Tibial artery (tissue), 4 donors: ENCODE measurements at regions not wholly inside any gene's neighbourhood (a gene's known extent, or its start where the extent isn't known, plus 50 kb on each side); places are given as distances from the start of the nearest gene placed in this dataset.

Experiments used
- DNase-seq, 2 donors: peaks; one replicate each; pipeline ENCODE4 v3.0.0-alpha.2; 2019
- H3K27ac ChIP-seq, 2 donors: fragments of 200-600 bp; sonication (generic) in 1 of 2; 1 replicate in 1 of 2; 2 replicates in 1 of 2; pipeline ENCODE4 v1.5.1; 2018 to 2019; ENCODE audit warnings: mild to moderate bottlenecking in 1 of 2
- H3K27me3 ChIP-seq, 2 donors: fragments of 200-600 bp; sonication (generic) in 1 of 2; one replicate each; pipeline versions ENCODE4 v1.5.1 to v1.6.0; 2016 to 2019
- H3K36me3 ChIP-seq, 3 donors: fragments of 200-600 bp; sonication (generic) in 2 of 3; one replicate each; pipeline ENCODE4 v1.5.1; 2016 to 2019; ENCODE audit warnings: mild to moderate bottlenecking in 2 of 3
- H3K4me1 ChIP-seq, 4 donors: fragments of 200-600 bp; sonication (generic) in 2 of 4; 1 replicate in 3 of 4; 2 replicates in 1 of 4; pipeline ENCODE4 v1.5.1; 2016 to 2019
- H3K4me3 ChIP-seq, 2 donors: fragments of 200-600 bp; sonication (generic) in 1 of 2; 1 replicate in 1 of 2; 2 replicates in 1 of 2; pipeline ENCODE4 v1.5.1; 2018 to 2019; ENCODE audit warnings: mild to moderate bottlenecking in 2 of 2
- H3K9me3 ChIP-seq, 3 donors: fragments of 200-600 bp; sonication (generic) in 1 of 3; one replicate each; pipeline ENCODE4 v1.5.1; 2016 to 2019
- intact Hi-C: fragments of 100-400 bp; cut with DNase I; formaldehyde crosslinking; loops from one replicate; pipeline ENCODE4 v1.15.0; 2023; ENCODE audit warnings: low total_unique reads
- TF ChIP-seq, protein P1 (sequence below), 2 experiments: fragments of 200-600 bp in 1 of 2; fragments of 450-650 bp in 1 of 2; IDR thresholded peaks; one replicate each; pipeline ENCODE4 v1.5.1; 2017 to 2019; ENCODE audit warnings: antibody characterized with exemption in 2 of 2, mild to moderate bottlenecking in 1 of 2, moderate library complexity in 1 of 2

DNA sequence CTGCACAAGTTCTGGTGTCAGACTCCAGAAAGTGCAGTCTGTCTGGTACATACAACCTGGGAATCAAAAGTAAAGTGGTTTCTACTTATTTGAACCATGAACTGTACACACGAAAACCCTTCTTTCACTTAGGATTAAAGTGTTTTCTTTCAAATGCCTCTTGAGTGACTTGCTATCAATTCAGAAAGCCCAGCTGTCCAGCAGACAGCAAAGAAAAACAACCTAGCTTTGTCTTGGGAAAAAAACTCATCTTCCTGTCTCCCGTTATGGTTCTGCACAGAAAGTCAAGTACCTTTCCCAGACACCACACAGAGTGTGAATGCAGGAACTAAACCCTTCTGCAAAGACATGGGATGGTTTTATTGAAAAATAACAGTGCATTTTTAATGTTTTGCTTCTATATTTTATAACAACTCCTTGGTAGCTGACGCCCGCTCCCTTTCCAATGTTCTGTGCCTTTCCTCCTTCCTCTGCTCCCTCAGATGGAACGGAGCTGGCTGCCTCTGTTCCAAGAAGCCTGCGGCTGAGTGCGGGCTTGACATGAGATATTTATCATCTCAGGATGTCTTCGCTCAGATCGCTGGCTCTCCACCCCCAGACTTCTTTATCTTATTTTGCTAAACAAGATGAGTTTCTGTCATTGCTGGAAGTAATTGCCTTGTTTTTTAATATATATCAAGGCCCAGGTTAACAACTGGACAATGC lies 322.3 kb upstream of the B3GAT1 start:
- Histone ChIP-seq H3K4me3 (no peak overlapping the region), H3K4me1 (peaks cover 0 to 13% (median 0%) of the 10 kb centered on the region in 4 donors), H3K36me3 (no peaks in the 10 kb centered on the region), H3K27ac (no peak overlapping the region), H3K9me3 (no peaks in the 10 kb centered on the region), H3K27me3 (no peaks in the 10 kb centered on the region)
- TF ChIP-seq, protein P1, sequence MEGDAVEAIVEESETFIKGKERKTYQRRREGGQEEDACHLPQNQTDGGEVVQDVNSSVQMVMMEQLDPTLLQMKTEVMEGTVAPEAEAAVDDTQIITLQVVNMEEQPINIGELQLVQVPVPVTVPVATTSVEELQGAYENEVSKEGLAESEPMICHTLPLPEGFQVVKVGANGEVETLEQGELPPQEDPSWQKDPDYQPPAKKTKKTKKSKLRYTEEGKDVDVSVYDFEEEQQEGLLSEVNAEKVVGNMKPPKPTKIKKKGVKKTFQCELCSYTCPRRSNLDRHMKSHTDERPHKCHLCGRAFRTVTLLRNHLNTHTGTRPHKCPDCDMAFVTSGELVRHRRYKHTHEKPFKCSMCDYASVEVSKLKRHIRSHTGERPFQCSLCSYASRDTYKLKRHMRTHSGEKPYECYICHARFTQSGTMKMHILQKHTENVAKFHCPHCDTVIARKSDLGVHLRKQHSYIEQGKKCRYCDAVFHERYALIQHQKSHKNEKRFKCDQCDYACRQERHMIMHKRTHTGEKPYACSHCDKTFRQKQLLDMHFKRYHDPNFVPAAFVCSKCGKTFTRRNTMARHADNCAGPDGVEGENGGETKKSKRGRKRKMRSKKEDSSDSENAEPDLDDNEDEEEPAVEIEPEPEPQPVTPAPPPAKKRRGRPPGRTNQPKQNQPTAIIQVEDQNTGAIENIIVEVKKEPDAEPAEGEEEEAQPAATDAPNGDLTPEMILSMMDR (IDR thresholded peaks at IDR 0.05), result no peak
- intact Hi-C loops, result no loop called here
- DNase-seq, result no peak

- Histone ChIP-seq H3K27ac (no peak overlapping the region), H3K36me3 (no peaks in the 10 kb centered on the region), H3K4me1 (peaks cover 0 to 13% (median 0%) of the 10 kb centered on the region in 4 donors), H3K27me3 (no peaks in the 10 kb centered on the region), H3K9me3 (no peaks in the 10 kb centered on the region), H3K4me3 (no peak overlapping the region)
- no peak for DNase-seq
- intact Hi-C loops, result no loop called here
- TF ChIP-seq, protein P1 (IDR thresholded peaks at IDR 0.05), result no peak
These were observed 321.6 kb upstream of the B3GAT1 start for GRCh38 chr11:134733646-134734045.

DNA sequence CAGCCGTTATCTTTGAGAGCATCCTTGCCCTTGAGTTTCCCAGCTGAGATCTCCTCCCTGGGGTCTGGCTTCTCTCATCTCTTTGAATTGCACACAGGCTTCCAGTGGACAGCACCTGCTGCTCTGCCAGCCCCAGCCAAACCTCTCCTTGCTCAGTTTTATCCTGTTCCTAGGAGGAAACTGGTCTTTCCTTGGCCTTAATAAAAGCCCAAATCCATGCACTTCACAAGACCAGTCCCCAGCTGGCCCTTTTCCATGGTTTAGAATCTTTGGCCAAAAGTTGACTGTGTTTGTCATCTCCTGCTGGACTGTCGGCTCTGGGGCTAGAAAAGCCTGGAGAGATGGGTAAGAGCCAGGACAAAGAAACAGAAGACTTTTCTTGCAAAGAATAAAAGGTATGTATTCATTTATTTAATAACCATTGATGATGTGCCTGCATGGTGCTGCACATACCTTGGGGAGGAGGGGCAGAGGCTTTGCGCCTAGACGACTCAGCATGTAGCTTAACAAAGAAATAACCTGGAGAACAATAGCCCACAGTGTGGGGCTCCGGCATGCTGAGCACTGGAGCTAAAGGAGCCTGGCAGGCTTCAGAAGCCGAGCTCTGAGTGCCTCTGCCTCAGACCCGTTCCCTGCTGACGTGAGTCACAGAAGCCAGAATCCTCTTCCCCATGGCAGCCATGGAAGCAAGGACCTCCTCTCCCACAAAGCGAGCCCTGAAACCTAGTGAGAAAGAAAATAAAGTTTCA lies 319.3 kb upstream of the B3GAT1 start:
- Histone ChIP-seq H3K36me3 (no peaks in the 10 kb centered on the region), H3K4me3 (no peak overlapping the region), H3K27me3 (no peaks in the 10 kb centered on the region), H3K4me1 (peaks cover 0 to 13% (median 0%) of the 10 kb centered on the region in 4 donors), H3K27ac (no peak overlapping the region), H3K9me3 (no peaks in the 10 kb centered on the region)
- intact Hi-C loops, result no loop called here
- no peak for DNase-seq
- TF ChIP-seq, protein P1 (IDR thresholded peaks at IDR 0.05), result no peak

- intact Hi-C loops, result no loop called here
- peaks cover 0 to 13% (median 0%) of the 10 kb centered on the region in 4 donors for H3K4me1 ChIP-seq
- H3K36me3 ChIP-seq, result no peaks in the 10 kb centered on the region
- TF ChIP-seq, protein P1 (IDR thresholded peaks at IDR 0.05), result no peak
- H3K27me3 ChIP-seq, result peaks cover 0 to 6% of the 10 kb centered on the region in 2 donors
- DNase-seq, result no peak
- no peak overlapping the region for H3K27ac ChIP-seq
- H3K9me3 ChIP-seq, result no peaks in the 10 kb centered on the region
- no peak overlapping the region for H3K4me3 ChIP-seq
These were observed 318.6 kb upstream of the B3GAT1 start for GRCh38 chr11:134730561-134731212.

- intact Hi-C loops, result no loop called here
- no peaks in the 10 kb centered on the region for H3K9me3 ChIP-seq
- H3K27ac ChIP-seq, result no peak overlapping the region
- H3K4me1 ChIP-seq, result peaks cover 0 to 13% (median 0%) of the 10 kb centered on the region in 4 donors
- peaks cover 0 to 12% of the 10 kb centered on the region in 2 donors for H3K27me3 ChIP-seq
- H3K36me3 ChIP-seq, result no peaks in the 10 kb centered on the region
- H3K4me3 ChIP-seq, result no peak overlapping the region
- DNase-seq, result no peak
- TF ChIP-seq, protein P1 (IDR thresholded peaks at IDR 0.05), result no peak
These were observed 318.1 kb upstream of the B3GAT1 start for GRCh38 chr11:134730101-134730500.
